ENCODE measurements at regions not wholly inside any gene's neighbourhood (a gene's known extent, or its start where the extent isn't known, plus 50 kb on each side); places are given as distances from the start of the nearest gene placed in this dataset.

GRCh38 chr11:134598368-134598767 is 186.3 kb upstream of the B3GAT1 start:
- TF ChIP-seq TP53 (CRISPR knock-in tag; IDR thresholded peaks at IDR 0.05), result no peak
- no peak for TF ChIP-seq ATF3 (CRISPR knock-in tag; conservative IDR thresholded peaks at IDR 0.05)
- TF ChIP-seq CTCF (IDR thresholded peaks at IDR 0.05), result no peak

Measured in WTC11 (cell line).